ENCODE measurements at regions not wholly inside any gene's neighbourhood (a gene's known extent, or its start where the extent isn't known, plus 50 kb on each side); places are given as distances from the start of the nearest gene placed in this dataset.

- no peaks in the 10 kb centered on the region for H3K27me3 ChIP-seq (ENCODE audit: control insufficient read depth, insufficient read depth, low read length)
- POLR2A ChIA-PET = no interaction called here
Observed at GRCh38 chr3:102576651-102577050, 141.8 kb downstream of the ZPLD1 start.

GRCh38 chr3:102577082-102577789 lies 142.4 kb downstream of the ZPLD1 start:
- no peaks in the 10 kb centered on the region for H3K36me3 ChIP-seq (ENCODE audit: control insufficient read depth, insufficient read depth, low read length)
- H3K27ac ChIP-seq (ENCODE audit: low read length) = no peak overlapping the region
- TF ChIP-seq POLR2AphosphoS5 (IDR thresholded peaks at IDR 0.05; ENCODE audit: low read depth, low read length) = no peak
- no peak for TF ChIP-seq SIN3A (IDR thresholded peaks at IDR 0.05; ENCODE audit: borderline replicate concordance, insufficient read depth, low read depth, low read length)
- TF ChIP-seq REST (IDR thresholded peaks at IDR 0.05; ENCODE audit: insufficient read depth in 1 of 2, low read depth in 2 of 2, low read length in 1 of 2) = no peak
- no peak for TF ChIP-seq CTCF (IDR thresholded peaks at IDR 0.05)
- TF ChIP-seq TCF7L2 (IDR thresholded peaks at IDR 0.05; ENCODE audit: low read depth, low read length) = no peak
- no TSS peak for BruUV-seq (replicated peaks)
- no peaks in the 10 kb centered on the region for H3K4me1 ChIP-seq (ENCODE audit: control insufficient read depth, insufficient read depth, low read length)
- ChIA-PET POLR2A (no interaction called here), CTCF (no interaction called here)
- H3K27me3 ChIP-seq (ENCODE audit: control insufficient read depth, insufficient read depth, low read length) = no peaks in the 10 kb centered on the region
- no peak for ATAC-seq
- DNase-seq (ENCODE audit: low read depth, low spot score) = no peak
- intact Hi-C loops (cut with micrococcal nuclease; ENCODE audit: unreplicated experiment) = no loop called here
- H3K4me3 ChIP-seq (ENCODE audit: low read depth in 2 of 2, low read length in 2 of 2) = no peak overlapping the region
- in situ Hi-C loops (cut with HindIII; ENCODE audit: low pct_unique_long_range_greater_than_20kb, low sequenced_read_pairs) = no loop called here
- peaks cover 3% of the 10 kb centered on the region; the same call in 1 of the 2 replicates for H3K9me3 ChIP-seq (ENCODE audit: control insufficient read depth, insufficient read depth, low read depth, low read length)

More at GRCh38 chr3:102576651-102577050, 141.8 kb downstream of the ZPLD1 start:
- DNase-seq (ENCODE audit: low read depth, low spot score) (no peak), ATAC-seq (no peak)
- intact Hi-C loops (cut with micrococcal nuclease; ENCODE audit: unreplicated experiment) (no loop called here), in situ Hi-C loops (cut with HindIII; ENCODE audit: low pct_unique_long_range_greater_than_20kb, low sequenced_read_pairs) (no loop called here)
- TF ChIP-seq SIN3A (IDR thresholded peaks at IDR 0.05; ENCODE audit: borderline replicate concordance, insufficient read depth, low read depth, low read length) (no peak), CTCF (IDR thresholded peaks at IDR 0.05) (no peak), POLR2AphosphoS5 (IDR thresholded peaks at IDR 0.05; ENCODE audit: low read depth, low read length) (no peak), REST (IDR thresholded peaks at IDR 0.05; ENCODE audit: insufficient read depth in 1 of 2, low read depth in 2 of 2, low read length in 1 of 2) (no peak), TCF7L2 (IDR thresholded peaks at IDR 0.05; ENCODE audit: low read depth, low read length) (no peak)
- Histone ChIP-seq H3K9me3 (ENCODE audit: control insufficient read depth, insufficient read depth, low read depth, low read length) (no peaks in the 10 kb centered on the region), H3K4me3 (ENCODE audit: low read depth in 2 of 2, low read length in 2 of 2) (no peak overlapping the region), H3K4me1 (ENCODE audit: control insufficient read depth, insufficient read depth, low read length) (no peaks in the 10 kb centered on the region), H3K27ac (ENCODE audit: low read length) (no peak overlapping the region), H3K36me3 (ENCODE audit: control insufficient read depth, insufficient read depth, low read length) (no peaks in the 10 kb centered on the region)
- BruUV-seq (replicated peaks) = no TSS peak
- CTCF ChIA-PET = no interaction called here
